Erythroblast (primary cell): ENCODE measurements at regions not wholly inside any gene's neighbourhood (a gene's known extent, or its start where the extent isn't known, plus 50 kb on each side); places are given as distances from the start of the nearest gene placed in this dataset.
"Not testable (repeated sequence)": the region's sequence is repeated elsewhere in the genome, so short reads cannot be mapped to it uniquely, and the experiment has no call there.

Experiments used
- GATA1 ChIP-seq: IDR thresholded peaks from 2 replicates; pipeline ENCODE4 v1.6.1; 2011; ENCODE audit warnings: low read depth, mild to moderate bottlenecking, control low read depth, low read length, moderate library complexity
- POLR2A ChIP-seq: IDR thresholded peaks from 2 replicates; pipeline ENCODE4 v1.6.1; 2011; ENCODE audit warnings: mild to moderate bottlenecking, low read length

GRCh38 chr5:42981417-42982106, 58.6 kb downstream of the ANXA2R start:
- TF ChIP-seq POLR2A, GATA1: not testable (repeated sequence)
